Middle frontal gyrus (tissue), 1 donor: ENCODE measurements at regions not wholly inside any gene's neighbourhood (a gene's known extent, or its start where the extent isn't known, plus 50 kb on each side); places are given as distances from the start of the nearest gene placed in this dataset.

Experiments
- DNase-seq: peaks from one replicate; pipeline ENCODE4 v3.0.0-alpha.2; 2015; ENCODE audit warnings: low spot score; ENCODE audit errors: extremely low spot score

- no peak for DNase-seq
Observed at GRCh38 chr2:15996536-15997423, 56.4 kb downstream of the MYCN start.
